Smooth muscle cell (in vitro differentiated cells): ENCODE measurements at regions not wholly inside any gene's neighbourhood (a gene's known extent, or its start where the extent isn't known, plus 50 kb on each side); places are given as distances from the start of the nearest gene placed in this dataset.

Source experiments
- DNase-seq: peaks from one replicate; lab custom pipeline; 2025; ENCODE audit not compliant: unreplicated experiment; lab: John Stamatoyannopoulos, UW
- H2AFZ ChIP-seq: fragments of 200-600 bp; sonication (generic); 2 replicates; pipeline ENCODE4 v1.6.0; 2016; ENCODE audit warnings: antibody characterized with exemption, low read depth, mild to moderate bottlenecking
- H3F3A ChIP-seq: fragments of 200-600 bp; sonication (generic); 2 replicates; pipeline ENCODE4 v1.6.0; 2017; ENCODE audit warnings: antibody characterized with exemption, low read depth
- H3K27ac ChIP-seq: fragments of 200-600 bp; sonication (generic); 2 replicates; pipeline ENCODE4 v1.5.1; 2016; ENCODE audit warnings: low read depth, mild to moderate bottlenecking
- H3K27me3 ChIP-seq: fragments of 200-600 bp; sonication (generic); 2 replicates; pipeline ENCODE4 v1.6.1; 2016; ENCODE audit warnings: low read depth, mild to moderate bottlenecking
- H3K36me3 ChIP-seq: fragments of 200-600 bp; sonication (generic); 2 replicates; pipeline ENCODE4 v1.5.1; 2016; ENCODE audit warnings: low read depth
- H3K4me1 ChIP-seq: fragments of 200-600 bp; sonication (generic); 2 replicates; pipeline ENCODE4 v1.5.1; 2016; ENCODE audit warnings: low read depth
- H3K4me2 ChIP-seq: fragments of 200-600 bp; sonication (generic); 2 replicates; pipeline ENCODE4 v1.6.0; 2016; ENCODE audit warnings: mild to moderate bottlenecking
- H3K4me3 ChIP-seq: fragments of 200-600 bp; sonication (generic); 2 replicates; pipeline ENCODE4 v1.5.1; 2016; ENCODE audit warnings: mild to moderate bottlenecking
- H3K79me2 ChIP-seq: fragments of 200-600 bp; sonication (generic); 2 replicates; pipeline ENCODE4 v1.6.0; 2016; ENCODE audit warnings: low read depth, mild to moderate bottlenecking
- H3K9ac ChIP-seq: fragments of 200-600 bp; sonication (generic); 2 replicates; pipeline ENCODE4 v1.6.0; 2016; ENCODE audit warnings: low read depth
- H3K9me3 ChIP-seq: fragments of 200-600 bp; sonication (generic); replicated peaks from 2 replicates; pipeline ENCODE4 v1.5.1; 2016; ENCODE audit warnings: low read depth
- H4K20me1 ChIP-seq: fragments of 200-600 bp; sonication (generic); 2 replicates; pipeline ENCODE4 v1.6.0; 2016; ENCODE audit warnings: low read depth
- CTCF ChIP-seq: fragments of 200-600 bp; sonication (generic); IDR thresholded peaks from 2 replicates; pipeline ENCODE4 v1.5.1; 2017; ENCODE audit warnings: borderline replicate concordance, mild to moderate bottlenecking, antibody characterized with exemption; ENCODE audit not compliant: insufficient read depth, poor library complexity, severe bottlenecking
- WGBS: methylation state at CpG from one replicate; pipeline ENCODE4 v1.1.7; 2016; ENCODE audit warnings: low lambda C conversion rate; 5-methylcytosine and 5-hydroxymethylcytosine counted together

GRCh38 chr18:46335534-46336101 is 231.4 kb downstream of the HAUS1 start:
- H3K27ac ChIP-seq = no peak overlapping the region
- 9% methylated on average over 15 of the region's 15 CpGs for WGBS
- H3K4me2 ChIP-seq = peak overlapping the region; percentile 95

GRCh38 chr18:46336278-46337111 is 232.3 kb downstream of the HAUS1 start:
- H3K27ac ChIP-seq = no peak overlapping the region

More at GRCh38 chr18:46335534-46336101, 231.4 kb downstream of the HAUS1 start:
- peaks cover 42% of the 10 kb centered on the region for H3K4me1 ChIP-seq
- H3K36me3 ChIP-seq = no peaks in the 10 kb centered on the region
- no peak for DNase-seq
- peak overlapping the region; percentile 62 for H3K4me3 ChIP-seq
- H2AFZ ChIP-seq = no peak overlapping the region
- TF ChIP-seq CTCF = no peak
- H4K20me1 ChIP-seq = no peaks in the 10 kb centered on the region
- H3F3A ChIP-seq = no peaks in the 10 kb centered on the region
- H3K9ac ChIP-seq = no peak overlapping the region
- H3K27me3 ChIP-seq = peaks cover 50% of the 10 kb centered on the region
- no peaks in the 10 kb centered on the region for H3K79me2 ChIP-seq
- H3K9me3 ChIP-seq = no peaks in the 10 kb centered on the region

GRCh38 chr18:46337271-46337670 is 233.1 kb downstream of the HAUS1 start:
- Histone ChIP-seq H3K9ac (no peak overlapping the region), H3K27me3 (peaks cover 37% of the 10 kb centered on the region), H3K9me3 (no peaks in the 10 kb centered on the region), H2AFZ (no peak overlapping the region), H3K79me2 (no peaks in the 10 kb centered on the region), H3K4me1 (peaks cover 42% of the 10 kb centered on the region), H3K27ac (no peak overlapping the region), H3K4me3 (no peak overlapping the region), H3K36me3 (no peaks in the 10 kb centered on the region), H4K20me1 (no peaks in the 10 kb centered on the region), H3F3A (no peaks in the 10 kb centered on the region), H3K4me2 (no peak overlapping the region)
- DNase-seq = no peak
- WGBS = 91% methylated on average over 10 of the region's 10 CpGs
- TF ChIP-seq CTCF = no peak

More at GRCh38 chr18:46336278-46337111, 232.3 kb downstream of the HAUS1 start:
- H3K4me3 ChIP-seq = no peak overlapping the region
- no peak overlapping the region for H2AFZ ChIP-seq
- DNase-seq = no peak
- H3F3A ChIP-seq = no peaks in the 10 kb centered on the region
- no peak for TF ChIP-seq CTCF
- no peaks in the 10 kb centered on the region for H3K36me3 ChIP-seq
- no peaks in the 10 kb centered on the region for H4K20me1 ChIP-seq
- H3K27me3 ChIP-seq = peaks cover 44% of the 10 kb centered on the region
- H3K9ac ChIP-seq = no peak overlapping the region
- 67% methylated on average over 8 of the region's 8 CpGs for WGBS
- no peak overlapping the region for H3K4me2 ChIP-seq
- peaks cover 42% of the 10 kb centered on the region for H3K4me1 ChIP-seq
- no peaks in the 10 kb centered on the region for H3K9me3 ChIP-seq
- no peaks in the 10 kb centered on the region for H3K79me2 ChIP-seq
